ENCODE measurements at regions not wholly inside any gene's neighbourhood (a gene's known extent, or its start where the extent isn't known, plus 50 kb on each side); places are given as distances from the start of the nearest gene placed in this dataset.
"Not testable (repeated sequence)": the region's sequence is repeated elsewhere in the genome, so short reads cannot be mapped to it uniquely, and the experiment has no call there.

GRCh38 chr16:66251476-66252160 is 114.9 kb upstream of the CDH5 start:
- no peak for DNase-seq (ENCODE audit: low read depth)
- H3K4me3 ChIP-seq (ENCODE audit: low read depth, low read length), result no peak overlapping the region

DNA sequence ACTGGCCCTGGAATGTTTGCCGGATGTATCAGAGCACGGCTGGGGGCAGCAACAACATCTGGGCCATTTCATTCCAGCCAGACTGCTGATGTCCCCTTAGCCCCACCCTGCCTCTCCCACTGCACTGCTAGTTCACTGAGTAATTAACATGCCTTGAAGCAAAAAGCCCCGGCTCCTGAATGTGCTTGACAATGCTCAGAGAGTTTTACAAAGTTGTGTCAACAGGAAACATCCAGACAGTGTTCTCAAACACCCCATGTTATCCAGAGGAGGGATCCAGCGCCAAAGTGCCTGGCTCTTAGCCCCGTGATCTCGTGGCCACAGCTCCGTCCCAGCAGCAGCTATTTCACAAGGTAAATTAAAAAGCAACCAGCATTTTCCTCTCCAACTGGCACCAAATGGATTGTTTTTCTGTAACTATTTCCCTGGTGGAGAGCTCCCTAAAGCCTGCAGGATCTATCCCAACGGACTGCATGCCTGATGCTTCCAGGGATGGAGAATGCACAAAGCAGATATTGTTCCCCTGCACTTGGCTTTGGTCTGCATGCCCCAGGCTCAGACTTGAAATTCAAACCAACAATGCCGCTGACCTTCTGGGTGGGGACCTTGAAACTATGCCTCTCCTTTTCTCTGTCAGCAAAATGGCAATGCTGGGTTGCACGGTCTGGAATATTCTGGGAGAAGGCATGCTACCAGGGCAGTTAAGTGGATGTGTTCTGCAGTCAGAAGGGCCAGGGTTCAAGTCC is 115.6 kb upstream of the CDH5 start:
- no peak overlapping the region for H3K4me3 ChIP-seq (ENCODE audit: low read depth, low read length)
- peak; percentile 52 for DNase-seq (ENCODE audit: low read depth)

DNA sequence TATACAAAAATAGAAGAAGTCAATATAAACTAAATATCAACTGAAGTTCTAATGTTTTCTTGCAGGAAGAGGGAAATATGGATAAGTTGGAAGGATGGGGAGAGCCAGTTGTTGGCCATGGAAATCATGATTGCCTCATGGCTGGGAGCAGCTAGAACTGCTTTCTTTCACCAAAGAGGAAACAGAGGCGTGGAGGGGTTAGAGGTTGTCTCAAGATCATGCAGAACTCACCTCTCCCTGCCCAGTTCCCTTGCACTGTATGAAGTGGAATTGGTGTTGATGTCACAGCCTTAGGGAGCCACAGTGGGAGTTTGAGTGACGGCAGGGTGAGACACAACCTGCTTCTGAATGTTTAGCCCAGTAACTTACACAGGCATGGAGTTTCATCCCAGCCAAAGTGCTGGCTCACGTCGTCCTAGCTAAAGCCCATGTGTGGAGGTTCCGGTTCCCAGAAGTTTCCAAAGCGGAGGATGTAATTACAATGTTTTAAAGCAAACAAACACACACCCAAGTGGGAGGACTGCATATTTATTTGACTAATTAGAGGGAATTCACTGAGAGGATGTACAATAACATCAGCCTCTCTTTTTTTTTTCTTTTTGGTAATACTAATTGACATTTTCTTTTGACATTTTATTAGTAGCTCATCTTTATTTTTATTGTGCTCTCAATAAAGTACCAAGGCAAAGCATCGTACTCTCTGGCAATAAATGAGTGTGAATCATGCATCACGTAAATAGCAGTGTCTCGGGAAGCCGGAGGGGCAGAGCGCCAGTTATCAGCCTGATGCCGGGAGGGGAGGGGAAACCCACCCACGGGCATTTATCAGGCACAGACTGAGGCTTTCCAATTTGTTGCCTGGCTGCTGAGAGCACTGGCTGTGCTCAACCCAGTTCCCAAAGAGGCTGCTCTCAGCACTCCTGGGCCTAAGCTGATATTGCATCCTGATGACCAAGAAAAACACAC is 118.7 kb upstream of the CDH5 start:
- DNase-seq (ENCODE audit: low read depth), result peak; percentile 61
- H3K4me3 ChIP-seq (ENCODE audit: low read depth, low read length), result no peak overlapping the region

DNA sequence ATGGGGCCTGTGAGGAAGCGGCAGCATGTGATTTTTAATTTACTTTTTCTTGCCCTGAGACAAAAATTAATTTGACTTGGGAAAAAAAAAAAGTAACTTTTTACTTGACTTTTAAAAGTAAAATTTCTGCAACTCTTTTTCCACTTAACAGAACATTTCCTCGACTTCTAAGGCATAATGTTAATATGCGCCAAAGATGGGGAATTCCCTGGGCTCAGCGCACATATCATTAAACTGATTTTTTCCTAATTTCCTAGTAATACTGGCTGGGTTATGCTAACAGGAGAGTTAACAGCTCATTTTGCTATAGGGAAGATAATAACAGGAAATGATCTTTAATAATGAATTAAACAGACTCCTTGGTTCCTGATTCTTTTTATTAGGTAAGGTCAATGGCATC is 120.6 kb upstream of the CDH5 start:
- no peak overlapping the region for H3K4me3 ChIP-seq (ENCODE audit: low read depth, low read length)
- DNase-seq (ENCODE audit: low read depth), result no peak

DNA sequence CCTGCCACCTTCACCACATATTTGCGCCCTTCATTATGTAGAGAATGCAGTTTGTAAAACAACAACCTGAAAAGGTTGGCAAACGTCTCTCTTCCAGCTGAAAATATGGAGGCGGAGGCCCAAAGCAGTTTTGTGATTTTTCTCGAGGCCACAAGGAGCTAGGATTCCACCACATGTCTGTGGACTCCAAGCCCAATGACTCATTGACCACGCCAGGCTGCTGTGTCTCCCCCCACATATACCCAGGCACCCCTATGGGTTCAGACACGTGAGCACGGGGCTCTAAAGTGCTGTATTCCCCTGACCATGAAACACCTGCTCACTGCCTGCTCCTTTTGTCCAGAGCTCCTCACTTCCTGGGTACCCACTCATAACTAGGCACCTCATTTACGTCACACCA is 121.4 kb upstream of the CDH5 start:
- no peak for DNase-seq (ENCODE audit: low read depth)

DNA sequence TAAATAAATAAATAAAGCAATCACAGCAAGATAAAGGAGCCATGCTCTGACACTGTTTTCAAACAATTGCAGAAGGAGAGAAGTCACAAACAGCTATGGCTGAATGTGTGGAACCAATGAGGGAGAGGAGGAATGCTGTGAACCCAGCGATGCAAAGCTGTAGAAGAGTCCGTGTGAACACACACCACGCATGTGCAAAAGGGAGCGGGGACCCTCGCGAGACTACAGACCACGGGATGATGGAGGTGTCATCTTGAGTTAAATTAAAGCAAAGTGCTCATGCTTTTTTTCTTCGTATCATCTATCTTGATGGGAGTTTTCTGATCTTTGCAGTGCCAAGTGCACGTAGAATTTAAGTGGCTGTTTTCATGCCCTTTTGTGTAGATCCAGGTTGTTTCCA is 123.8 kb upstream of the CDH5 start:
- no peak for DNase-seq (ENCODE audit: low read depth)
- H3K4me3 ChIP-seq (ENCODE audit: low read depth, low read length), result no peak overlapping the region

More for the DNA sequence above, 121.4 kb upstream of the CDH5 start:
- H3K4me3 ChIP-seq (ENCODE audit: low read depth, low read length), result no peak overlapping the region

DNA sequence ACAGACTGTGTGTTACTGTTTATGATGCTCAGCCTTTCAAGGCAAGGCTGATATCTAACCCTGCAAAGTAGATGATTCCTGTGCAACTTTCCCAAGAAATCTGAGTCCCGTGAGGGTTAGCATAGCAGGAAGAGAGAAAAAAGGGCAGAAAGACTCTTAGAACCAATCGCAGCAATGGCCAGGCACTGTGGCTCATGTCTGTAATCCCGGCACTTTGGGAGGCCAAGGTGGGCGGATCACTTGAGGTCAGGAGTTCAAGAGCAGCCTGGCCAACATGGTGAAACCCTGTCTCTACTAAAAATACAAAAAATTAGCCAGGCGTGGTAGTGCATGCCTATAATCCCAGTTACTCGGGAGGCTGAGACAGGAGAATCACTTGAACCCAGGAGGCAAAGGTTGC is 124.3 kb upstream of the CDH5 start:
- DNase-seq (ENCODE audit: low read depth); H3K4me3 ChIP-seq (ENCODE audit: low read depth, low read length): not testable (repeated sequence)

DNA sequence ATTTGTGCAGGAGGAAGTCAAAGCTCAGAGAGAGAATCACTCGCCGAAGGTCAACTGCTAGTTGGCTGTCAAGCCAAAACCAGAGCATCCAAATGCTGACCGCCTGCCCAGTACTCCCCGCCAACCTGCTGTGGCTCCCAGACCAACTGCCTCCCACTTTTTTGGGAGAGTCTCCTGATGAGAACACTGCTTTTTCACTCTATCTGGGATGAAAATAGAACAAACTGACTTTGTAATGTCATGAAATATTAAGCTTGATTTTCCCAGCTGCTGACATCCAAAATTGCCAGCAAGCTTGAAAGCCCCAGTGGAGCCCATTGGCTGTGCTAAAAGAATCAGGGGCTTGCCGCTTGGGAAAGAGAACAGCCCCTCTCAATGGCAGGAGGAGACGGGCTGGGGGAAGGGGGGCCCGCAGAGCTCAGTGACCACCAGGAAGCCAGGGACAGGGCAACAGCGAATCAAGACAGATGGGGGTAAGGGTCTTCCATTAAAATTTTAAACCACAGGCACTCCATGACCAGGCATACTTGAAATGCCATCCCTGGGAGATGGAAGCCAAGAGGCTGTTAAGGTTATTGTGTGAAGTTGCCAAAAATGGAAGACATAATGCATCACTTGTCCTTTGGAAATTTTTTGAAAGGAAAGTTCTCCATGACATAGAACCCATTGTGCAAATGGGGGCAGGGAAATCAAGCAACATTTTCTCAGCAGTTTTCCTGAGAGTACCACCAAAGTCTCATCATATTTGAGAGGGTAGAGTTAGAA is 125.7 kb upstream of the CDH5 start:
- no peak for DNase-seq (ENCODE audit: low read depth)
- no peak overlapping the region for H3K4me3 ChIP-seq (ENCODE audit: low read depth, low read length)

GRCh38 chr16:66240088-66240487 is 126.4 kb upstream of the CDH5 start:
- no peak for DNase-seq (ENCODE audit: low read depth)

GRCh38 chr16:66238696-66239095 is 127.8 kb upstream of the CDH5 start:
- no peak overlapping the region for H3K4me3 ChIP-seq (ENCODE audit: low read depth, low read length)
- DNase-seq (ENCODE audit: low read depth), result no peak

More at GRCh38 chr16:66240088-66240487, 126.4 kb upstream of the CDH5 start:
- H3K4me3 ChIP-seq (ENCODE audit: low read depth, low read length), result no peak overlapping the region

- H3K4me3 ChIP-seq (ENCODE audit: low read depth, low read length), result no peak overlapping the region
- no peak for DNase-seq (ENCODE audit: low read depth)
These were observed 130.2 kb upstream of the CDH5 start for GRCh38 chr16:66236301-66236700.

DNA sequence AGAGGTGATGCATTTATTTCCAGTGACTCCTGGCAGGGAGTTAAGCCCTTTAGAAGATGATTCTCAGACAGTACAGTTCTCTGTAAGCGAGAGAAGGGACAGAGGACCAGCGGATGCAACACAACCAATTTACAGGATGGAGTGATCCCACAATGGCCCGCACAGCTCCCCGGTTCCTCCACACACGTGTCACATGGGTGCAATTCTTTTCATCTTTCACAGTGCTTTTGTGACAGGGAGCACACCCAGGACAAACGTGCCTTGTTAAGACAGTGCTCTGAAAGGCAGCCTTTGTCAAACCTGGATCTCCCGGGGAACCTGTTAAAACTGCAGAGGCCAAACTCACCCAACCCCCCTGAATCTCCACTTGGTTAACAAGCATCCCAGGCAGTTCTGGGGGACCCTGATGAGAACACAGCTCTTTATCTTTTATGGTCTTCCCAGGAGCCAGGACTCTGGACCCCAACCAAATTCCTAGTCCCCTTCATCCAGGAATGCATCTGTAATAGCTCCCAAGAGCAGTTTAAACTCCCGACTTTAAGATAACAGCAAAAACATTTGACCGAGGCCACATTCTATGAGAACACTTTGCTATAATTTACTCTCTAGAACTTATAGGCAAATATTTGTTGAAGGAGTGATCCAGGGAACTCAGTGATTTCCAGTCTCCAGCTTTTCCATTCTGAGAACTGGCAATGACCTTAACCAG is 134.9 kb upstream of the CDH5 start:
- H3K4me3 ChIP-seq (ENCODE audit: low read depth, low read length), result no peak overlapping the region
- DNase-seq (ENCODE audit: low read depth), result no peak

DNA sequence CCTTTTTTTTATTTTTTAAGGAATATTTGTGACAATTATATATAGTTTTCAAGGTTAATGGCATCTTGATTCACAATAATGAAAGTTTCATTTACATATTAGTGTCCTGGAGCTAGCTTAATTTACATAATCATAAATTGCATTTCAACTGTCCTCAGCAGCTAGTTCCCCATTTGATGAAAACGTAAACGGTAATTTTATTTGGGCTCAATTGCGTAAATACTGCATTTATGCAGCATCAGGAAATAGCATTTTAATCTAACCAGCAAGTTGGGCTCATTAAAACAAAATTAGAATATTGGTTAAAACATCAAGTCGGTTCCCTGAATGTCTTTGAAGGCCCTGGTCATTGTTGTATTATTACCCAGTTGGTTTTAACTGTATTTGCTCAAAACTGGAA is 136.8 kb upstream of the CDH5 start:
- no peak for DNase-seq (ENCODE audit: low read depth)
- H3K4me3 ChIP-seq (ENCODE audit: low read depth, low read length), result no peak overlapping the region

DNA sequence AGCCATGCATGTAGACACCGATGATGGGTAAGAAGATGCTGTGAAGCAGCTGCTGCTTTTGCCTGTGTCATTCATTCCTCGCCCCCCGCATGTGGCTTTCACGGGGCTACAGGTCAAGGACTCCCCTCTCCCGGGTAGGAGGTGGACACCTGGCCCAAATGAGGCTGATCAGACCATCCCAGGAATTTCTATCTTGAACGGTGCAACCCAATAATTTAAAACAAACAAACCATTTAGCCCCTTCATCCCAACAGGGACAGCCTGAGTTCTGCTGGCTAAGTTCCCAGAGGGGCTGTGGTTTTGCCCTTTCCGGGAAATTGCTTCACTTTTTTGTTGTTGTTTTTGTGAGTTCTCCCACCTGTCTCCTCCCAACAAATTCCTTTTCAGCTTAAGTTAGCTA is 137.7 kb upstream of the CDH5 start:
- DNase-seq (ENCODE audit: low read depth), result no peak
- H3K4me3 ChIP-seq (ENCODE audit: low read depth, low read length), result no peak overlapping the region

DNA sequence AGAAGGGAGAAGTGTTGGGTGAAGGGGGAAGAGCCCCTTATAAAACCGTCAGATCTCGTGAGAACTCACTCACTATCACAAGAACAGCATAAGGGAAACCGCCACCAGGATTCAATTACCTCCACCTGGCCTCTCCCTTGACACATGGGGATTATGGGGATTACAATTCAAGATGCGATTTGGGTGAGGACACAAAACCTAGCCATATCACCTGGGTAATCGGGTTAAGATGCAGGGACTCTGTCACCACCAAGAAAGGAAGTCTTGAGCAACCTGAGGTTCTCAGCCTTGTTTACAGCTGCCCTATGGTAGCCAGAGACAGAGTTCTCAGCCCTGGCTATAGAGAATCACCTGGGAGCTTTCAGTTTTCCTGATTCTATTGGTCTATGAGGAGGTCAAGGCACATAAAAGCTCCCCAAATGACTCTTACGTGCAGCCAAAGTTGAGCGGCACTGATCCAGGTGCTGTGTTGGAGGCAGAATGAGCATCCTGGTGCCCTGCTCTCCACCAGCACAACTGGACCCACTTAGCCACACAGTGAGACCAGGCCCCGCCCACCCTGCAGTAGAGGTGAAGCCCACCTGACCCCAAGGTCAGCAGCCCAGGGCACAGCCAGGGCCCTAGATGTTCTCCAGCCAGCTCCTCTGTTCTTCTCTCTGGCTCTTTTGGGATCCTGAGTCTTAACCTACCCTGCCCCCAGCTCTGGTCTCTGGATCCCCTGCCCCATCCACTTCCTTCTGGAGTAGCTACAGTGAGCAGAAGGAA is 138.5 kb upstream of the CDH5 start:
- no peak overlapping the region for H3K4me3 ChIP-seq (ENCODE audit: low read depth, low read length)
- no peak for DNase-seq (ENCODE audit: low read depth)

GRCh38 chr16:66226762-66227161 is 139.7 kb upstream of the CDH5 start:
- no peak for DNase-seq (ENCODE audit: low read depth)
- H3K4me3 ChIP-seq (ENCODE audit: low read depth, low read length), result no peak overlapping the region

GRCh38 chr16:66225696-66226095 is 140.8 kb upstream of the CDH5 start:
- H3K4me3 ChIP-seq (ENCODE audit: low read depth, low read length), result no peak overlapping the region
- no peak for DNase-seq (ENCODE audit: low read depth)

DNA sequence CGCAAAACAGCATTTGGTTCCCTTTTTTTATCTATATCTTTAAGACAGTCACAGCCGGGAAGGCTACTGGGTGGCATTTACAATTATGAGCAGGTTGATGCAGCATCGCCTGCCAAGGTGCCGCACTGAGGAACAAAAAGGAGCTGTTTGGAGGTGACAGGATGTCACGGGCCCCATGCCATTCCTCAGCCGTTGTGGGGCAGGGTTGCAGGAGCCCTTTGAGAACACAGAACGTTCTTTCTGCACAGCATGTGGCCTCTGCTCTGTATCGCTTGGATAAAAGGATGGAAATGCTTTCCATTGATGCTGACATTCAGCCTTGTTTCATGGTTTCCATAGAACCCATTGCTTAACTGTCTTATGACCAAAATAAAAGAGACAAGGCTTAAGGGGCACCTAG is 141.9 kb upstream of the CDH5 start:
- no peak for DNase-seq (ENCODE audit: low read depth)
- H3K4me3 ChIP-seq (ENCODE audit: low read depth, low read length), result no peak overlapping the region
